NOMO-1 treated with DMSO at 0.1 percent for 48 hours (cell line): ENCODE measurements at regions not wholly inside any gene's neighbourhood (a gene's known extent, or its start where the extent isn't known, plus 50 kb on each side); places are given as distances from the start of the nearest gene placed in this dataset.

Experiments
- DNase-seq: peaks from one replicate; lab custom pipeline; 2025; ENCODE audit not compliant: unreplicated experiment; lab: John Stamatoyannopoulos, UW

DNA sequence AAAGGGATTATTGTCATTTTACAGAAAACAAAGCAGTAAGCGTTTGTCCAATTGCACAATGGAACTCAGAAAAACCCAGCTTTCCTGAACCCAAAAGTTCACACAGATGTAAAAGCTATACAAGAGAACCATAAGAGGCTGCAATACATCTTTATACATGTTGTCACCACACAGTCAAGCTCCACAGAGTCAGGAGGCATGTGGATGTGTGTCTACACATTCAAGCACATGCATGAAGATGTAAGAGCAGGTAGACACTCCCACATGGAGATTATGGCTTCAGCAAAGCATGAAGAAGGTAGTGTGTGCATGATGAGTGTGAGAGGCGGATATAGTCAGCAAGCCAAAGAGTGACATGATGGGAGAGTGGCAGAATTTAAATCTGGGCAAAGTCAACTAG is 124.7 kb upstream of the THBS1 start:
- no peak for DNase-seq

DNA sequence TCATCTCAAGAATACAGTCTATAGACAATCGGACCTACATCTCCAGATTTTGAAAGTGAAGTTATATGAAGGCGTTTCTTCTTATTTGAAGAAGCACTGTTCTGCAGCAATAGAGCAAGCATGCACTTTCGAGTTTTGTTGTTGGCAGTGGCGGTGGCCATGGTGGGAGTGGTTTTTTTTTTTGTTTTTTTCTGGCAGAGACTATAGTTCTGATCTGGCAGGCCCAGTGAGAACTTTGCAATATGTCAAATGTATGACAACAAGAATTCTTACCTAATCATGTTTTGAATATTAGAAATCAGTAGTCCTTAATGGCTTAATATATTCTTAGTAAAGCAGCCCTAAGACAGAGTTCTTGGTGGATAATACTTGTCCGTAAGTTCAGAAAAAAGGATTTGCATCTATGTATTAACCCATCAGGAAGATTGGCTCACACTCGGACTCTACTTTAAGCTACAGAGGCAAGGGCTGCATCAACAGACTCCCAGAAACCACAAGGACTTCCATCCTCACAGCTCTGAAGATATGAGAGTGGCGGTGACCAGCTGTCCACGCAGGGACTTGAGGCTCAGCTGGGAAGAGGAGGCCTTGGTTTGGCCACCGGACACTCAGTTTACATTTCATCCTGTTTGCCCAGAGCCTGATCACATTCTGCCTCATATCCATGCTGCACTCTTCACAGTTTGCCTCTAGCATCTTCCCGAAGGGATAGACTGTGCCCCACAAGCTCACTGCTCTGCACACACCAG is 124.1 kb upstream of the THBS1 start:
- DNase-seq = no peak

DNA sequence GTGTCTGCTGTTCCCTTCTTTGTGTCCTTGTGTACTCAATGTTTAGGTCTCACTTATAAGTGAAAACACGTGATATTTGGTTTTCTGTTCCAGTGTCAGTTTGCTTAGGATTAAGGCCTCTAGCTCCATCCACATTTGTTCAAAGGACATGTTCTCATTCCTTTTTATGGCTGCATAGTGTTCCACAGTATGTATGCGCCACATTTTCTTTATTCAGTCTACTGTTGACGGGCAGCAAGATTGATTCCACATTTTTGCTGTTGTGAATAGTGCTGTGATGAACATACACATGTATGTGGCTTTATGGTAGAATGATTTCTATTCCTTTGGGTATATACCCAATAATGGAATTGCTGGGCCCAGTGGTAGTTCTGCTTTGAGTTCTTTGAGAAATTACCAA is 122.7 kb upstream of the THBS1 start:
- no peak for DNase-seq

DNA sequence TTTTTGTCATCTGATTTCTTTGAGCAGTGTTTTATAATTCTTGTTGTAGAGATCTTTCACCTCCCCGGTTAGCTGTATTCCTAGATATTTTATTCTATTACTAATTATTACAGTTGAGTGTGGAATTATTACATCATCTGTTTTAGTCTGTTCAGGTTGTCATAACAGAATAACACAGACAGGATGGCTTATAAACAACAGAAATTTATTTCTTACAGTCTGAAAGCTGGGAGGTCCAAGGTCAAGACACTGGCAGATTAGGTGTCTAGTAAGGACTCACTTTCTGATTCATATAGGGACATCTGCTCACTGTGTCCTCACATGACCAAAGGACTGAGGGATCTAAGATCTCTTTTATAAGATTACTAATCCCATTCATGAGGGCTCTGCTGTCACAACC is 121.3 kb upstream of the THBS1 start:
- DNase-seq = no peak

DNA sequence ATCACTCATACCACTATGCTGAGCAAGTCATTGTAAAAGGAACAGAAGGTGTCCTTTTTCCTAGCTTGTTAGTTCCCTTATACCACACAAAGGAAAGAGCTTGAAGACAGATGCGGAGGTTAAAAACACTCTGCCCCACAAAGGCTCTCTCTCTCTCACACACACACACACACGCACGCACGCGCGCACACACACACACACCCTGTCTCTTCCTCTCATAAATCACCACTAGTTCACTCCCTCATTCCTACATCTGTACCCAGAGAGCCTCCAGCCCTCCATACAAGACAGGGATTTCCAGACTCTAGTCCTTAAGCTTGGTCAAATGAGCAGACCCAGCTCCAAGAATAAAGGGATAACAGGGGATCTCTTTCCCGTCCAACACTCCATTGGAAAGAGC is 120.1 kb upstream of the THBS1 start:
- no peak for DNase-seq

DNA sequence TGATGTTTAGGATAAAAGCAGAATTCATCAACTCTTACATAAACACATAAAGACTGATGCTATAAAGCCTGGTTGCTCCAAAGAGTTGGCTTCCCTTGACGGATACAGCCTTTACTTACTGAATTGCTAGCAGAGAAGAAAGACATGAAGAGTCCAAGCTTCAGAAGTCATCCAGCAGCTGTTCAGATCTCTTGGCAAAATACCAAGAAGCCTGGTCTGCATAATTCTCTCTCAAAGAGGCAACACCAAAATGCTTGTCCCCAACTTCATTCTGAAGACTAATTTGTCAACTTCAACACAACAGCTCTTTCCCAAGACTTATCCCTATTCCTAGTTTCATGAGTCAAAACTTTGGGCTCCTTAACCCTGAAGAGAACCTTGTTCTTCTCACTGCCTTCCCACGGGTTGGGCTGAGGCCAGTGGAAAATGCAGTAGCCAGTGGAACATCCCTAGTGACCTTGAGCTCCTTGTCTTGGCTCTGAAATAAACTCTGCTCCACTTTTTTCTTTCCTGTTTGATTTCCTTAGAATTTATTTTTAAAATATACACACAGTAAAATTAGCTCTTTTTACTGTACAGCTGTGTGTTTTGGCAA is 119.2 kb upstream of the THBS1 start:
- no peak for DNase-seq

DNA sequence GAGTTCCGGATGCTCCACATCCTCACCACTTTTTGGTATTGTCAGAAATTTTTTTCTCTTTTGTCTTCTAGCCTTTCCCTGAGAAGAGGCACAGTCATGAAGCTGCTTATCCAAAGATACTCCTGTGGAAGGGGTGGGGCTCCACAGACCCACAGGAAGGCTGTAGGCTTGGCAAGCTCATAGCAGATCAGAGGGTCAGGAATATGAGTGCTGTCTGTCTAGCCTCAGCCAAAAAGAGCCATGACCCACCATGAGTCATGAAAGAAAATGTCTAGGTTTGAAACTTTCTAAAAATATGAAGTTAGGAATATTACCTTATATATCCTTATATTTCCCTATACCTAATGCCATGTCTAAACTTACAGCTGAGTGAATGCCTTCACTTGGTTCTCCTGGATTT is 118.2 kb upstream of the THBS1 start:
- no peak for DNase-seq

DNA sequence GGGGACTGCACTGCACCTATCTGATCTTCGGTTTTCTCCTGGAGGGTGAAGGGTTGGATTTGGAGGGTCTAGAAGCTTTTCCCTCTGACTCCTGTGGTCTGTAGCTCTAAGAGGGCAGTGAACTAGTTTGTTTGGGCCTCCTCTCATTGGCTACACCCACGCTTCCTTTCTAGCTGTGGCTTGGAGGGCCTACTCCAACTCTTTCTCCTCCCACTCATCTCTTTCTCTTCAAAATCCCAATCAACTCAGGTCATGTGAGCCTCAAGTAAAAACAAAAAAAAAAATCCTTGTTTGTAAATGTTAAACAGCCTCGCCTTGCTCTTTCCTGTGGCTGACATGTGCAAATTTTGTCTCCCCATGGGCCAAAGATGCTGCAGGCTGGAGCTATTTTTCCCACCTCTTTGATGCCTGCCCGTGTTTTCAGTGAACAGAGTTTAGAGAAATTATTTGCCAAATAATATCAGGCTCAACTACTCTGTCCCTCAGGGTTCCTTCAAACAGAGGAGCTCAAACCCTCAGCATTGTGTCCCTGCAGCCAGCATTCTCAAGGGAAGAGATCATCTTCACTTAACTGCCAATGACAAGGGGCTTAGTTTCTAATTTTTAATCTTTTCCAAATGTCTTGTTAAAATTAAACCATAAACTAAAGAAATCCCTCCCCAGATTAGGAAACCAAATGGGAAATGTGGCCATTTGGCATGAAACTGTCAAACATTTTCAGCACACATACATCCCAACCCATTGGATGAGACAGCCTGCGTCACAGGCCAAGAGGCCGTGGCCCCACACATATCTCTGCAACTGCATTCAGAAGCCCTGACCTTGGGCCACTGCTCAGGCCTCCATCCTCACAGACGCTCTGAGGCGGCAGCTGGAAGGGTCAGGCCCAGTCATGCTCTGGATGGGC is 114.8 kb upstream of the THBS1 start:
- DNase-seq = no peak

DNA sequence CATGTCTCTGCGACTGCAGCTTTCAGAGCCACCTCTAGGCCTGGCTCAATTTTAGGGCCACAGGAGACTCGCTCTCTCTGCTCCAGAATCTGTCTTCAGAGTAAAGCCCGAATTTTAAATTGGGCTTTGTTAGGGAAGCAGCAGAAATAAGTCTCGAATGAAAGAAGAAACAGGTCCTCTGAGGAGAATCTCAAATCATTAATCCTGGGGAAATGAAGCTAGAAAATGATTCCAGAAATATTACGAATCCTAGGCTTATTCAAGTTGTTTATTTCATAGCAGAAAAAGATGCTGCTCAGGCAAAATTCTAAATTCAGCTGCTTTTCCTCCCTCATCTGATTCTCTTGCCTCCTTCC is 114.2 kb upstream of the THBS1 start:
- DNase-seq = no peak

DNA sequence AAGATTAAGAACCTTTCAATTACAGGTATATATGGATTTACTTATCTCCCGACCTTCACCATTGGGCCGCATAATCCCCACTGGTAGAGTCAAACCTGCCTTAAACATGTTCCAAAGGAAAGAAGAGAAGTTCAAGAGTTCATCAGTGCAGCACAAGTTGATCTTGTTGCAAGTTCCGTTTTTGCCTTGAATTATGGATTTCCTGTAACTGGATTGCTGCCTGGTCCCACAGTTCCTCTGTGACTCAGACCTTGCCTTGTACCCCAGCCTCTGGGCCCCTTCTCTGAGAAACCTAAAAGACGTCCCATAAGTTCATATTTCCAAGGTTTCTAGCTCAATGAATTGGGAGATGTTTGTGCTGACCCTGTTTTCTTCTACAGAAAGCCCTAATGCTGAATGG is 112.5 kb upstream of the THBS1 start:
- DNase-seq = peak; percentile 95

DNA sequence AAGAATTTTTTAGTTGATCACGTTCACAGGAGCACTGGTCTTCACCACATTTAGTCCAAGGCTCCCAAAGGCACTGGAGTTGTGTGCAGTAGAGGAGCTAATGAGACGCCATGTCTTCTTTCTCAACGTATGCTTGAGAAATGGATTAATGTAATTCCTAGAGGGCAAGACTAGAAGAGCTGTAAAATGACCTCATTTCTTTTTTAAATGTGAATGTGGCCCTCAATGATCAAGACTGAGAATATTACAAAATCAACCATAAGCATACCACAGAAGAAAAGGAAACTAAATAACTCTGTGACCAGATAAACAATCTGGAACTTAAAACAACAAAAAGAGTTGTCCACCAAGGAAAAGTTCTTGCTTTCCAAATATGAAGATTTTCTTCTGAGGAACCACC is 112.1 kb upstream of the THBS1 start:
- DNase-seq = peak; percentile 52

DNA sequence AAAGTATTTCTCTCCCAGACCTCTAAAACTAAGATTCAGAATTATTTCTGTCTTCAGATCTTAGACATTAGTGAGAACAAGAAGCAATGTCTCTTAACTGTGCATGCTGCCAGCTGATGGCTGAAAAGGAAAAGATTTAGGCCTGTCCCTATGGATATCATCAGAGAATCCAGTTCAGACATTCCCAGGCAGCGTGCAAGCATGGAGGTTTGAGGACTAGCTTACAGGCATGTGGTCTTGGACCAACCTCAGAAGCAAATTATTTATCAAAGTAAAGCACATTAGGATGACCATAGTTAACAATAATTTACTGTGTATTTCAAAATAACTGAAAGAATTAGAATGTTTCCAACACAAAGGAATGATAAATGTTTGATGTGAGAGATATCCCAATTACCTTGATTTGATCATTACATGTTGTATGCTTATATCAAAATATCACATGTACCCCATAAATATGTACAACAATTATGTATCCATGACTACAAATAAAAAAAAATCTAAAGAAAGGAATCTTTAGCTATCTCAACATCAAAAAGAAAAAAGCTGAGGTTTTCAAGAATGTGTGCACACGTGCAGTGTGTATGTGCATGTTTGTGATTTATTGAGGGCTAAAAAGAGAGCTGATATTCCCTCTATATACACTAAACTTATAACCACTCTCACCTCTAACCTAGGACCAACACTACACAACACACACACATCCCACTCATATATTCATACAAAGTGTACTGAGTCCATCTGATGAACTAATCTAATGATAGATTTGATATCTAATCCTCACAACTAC is 108.9 kb upstream of the THBS1 start:
- no peak for DNase-seq

DNA sequence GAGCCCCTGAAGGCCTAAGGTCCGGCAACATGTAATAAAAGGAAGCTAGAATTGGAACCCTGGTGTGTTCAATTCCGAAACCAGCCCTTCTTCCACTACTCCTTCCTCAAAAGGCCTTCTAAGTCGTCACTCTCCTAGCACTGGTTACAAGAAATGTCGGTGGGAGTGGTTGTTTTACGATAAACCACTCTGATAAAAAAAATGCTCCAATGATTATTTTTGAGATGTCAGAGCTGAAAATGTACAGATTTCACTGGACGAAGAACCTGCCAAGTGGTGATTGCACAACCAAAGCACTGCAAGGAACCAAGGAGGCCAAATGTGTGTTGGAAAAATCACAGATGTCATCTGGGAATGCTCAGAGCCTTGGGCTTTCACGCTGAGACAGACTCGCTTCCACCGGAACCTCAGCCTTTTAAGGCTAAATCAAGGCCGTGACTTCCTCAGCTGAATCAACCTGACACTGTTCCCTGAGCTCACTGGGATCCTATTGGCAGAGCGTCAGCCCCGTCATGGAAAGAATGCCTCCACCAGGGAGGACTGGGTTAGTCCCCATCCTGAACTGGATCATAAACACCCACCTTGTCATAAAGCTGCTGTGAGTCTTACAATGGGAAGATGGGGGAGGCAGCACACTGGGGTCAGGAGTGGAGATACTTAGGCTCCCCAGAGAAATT is 108.1 kb upstream of the THBS1 start:
- DNase-seq = peak; percentile 66

DNA sequence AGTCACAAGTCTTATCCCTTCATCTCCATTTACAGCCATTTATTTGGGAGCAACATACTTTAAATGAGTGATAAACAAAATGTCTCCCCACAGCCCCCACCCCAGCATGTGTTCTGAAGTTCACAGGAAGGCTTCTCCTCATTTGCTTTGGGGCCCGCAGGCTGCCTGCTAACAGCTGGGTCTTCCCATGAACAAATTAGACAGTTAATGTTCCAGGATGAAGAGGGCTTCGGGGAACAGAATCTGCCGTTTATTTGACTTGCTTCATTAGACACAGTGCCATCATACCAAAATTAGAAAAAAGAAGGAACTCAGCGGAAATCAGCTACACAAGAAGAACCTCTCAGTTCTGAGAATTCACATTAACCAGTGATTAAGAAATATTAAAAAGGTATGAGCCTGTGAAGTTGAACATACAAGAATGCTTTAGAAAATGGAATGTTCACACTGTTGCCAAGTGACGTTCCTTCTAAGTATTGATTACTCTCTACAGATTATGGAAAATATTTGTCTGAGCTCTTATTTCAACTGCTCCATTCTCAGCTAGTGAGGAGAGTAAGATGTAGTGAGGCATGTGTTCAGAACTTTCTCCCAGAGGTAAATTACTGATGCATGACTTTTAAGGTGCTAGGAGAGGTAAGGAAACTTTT is 107.5 kb upstream of the THBS1 start:
- DNase-seq = peak; percentile 22

DNA sequence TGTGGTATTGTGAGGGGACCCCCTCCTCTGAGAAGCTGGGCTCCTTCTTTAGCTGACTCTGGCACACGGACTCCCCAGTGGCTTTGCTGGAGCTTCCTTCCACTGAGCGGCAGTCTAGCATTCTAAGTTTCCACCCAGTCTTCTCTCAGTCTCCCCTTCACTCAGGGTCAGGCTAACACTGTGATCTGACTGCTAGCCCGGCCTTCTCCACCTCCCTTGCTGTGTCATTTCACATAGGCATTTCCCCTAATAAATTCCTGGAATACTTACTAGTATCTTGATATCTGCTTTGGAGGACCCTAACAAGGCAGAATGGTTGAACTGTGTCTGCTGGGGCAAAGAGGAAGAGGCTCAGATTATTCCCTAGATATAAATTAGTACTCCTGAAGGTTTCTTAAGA is 106.2 kb upstream of the THBS1 start:
- no peak for DNase-seq

DNA sequence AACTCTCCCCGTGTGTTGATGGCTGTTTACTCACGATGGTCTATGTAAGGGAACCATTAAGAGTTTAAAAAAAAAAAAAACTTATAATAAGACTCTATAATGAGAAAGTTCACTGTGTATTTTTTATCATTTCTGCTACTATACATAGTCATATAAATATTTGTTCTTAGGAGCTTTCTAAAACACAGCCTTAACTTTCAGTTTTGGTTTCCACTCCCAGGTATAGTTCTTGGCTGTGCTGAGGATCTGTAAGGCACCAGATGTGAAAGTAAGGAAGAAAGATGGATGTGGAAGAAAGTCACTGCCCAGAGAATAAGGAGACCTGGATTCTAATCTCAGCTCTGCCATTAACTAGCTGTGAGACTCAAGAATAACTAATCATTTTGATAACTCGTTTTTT is 101.9 kb upstream of the THBS1 start:
- DNase-seq = no peak

DNA sequence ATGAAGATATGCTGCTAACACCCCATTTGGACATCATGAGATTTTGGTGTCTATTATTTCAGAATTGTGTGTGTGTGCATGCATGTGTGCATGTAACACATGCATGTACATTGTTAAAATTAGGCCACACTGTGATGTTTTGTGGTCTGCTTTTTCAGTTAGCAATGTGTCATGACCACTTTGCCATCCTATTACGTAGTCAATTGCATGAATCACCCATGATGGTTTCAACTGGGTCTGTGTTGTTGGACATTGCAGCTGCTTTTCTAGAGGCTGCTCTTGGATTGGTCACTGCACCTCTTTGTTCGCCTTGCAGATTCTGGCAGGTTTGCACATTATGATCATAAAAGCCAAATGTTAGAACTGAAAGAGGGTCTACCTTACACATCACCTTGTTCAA is 101.0 kb upstream of the THBS1 start:
- DNase-seq = no peak

DNA sequence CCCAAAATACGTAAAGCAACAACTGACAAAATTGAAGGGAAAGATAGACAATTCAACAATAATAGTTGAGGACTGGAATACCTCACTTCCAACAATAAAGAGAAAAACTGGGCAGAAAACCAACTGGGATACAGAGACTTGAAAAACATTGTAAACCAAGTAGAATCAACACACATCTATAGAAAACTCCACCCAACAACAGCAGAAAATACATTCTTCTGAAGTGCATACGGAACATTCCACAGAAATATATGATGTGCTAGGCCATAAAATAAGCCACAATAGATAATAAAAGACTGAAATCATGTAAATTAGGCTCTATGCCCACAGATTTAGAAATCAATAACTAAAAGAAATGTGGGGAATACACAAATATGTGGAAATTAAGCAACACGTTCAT is 98.4 kb upstream of the THBS1 start:
- no peak for DNase-seq

DNA sequence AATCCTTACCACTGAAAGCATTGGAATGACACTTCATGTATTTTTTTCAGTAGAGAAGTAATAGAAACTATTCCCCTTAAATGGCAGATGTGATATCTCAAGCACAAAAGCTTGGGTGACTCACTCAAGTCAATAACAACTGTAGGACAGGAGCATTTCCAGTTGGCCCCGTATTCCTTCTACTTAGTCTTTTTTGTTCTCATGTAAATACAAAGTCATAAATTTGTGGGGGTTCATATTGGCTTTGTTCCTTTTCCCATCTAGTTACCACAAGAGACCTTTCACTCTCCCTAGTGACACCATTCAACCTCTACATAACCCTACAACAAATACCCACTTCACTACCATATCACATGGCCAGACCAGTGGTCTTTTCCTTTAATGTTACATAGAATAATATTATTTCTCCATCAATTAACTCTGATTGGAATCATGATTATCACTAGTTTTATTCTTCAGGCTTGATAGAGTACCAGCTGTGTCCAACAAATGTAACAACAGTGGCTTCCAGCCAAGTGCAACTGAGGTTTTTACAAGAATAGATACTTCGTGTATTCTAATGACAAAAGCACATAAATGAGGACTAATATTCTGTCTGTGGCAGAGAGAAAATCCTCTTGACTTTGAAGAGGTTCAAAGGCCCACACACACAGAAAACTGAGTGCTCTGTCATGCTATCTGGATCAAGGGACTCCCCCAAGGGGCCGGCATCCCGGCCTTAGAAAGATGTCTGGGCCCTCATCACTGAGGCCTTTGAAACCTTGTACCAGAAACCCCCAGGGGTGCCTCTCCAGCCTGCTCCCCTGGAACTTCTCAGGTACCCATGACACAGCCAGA is 94.0 kb upstream of the THBS1 start:
- DNase-seq = no peak

DNA sequence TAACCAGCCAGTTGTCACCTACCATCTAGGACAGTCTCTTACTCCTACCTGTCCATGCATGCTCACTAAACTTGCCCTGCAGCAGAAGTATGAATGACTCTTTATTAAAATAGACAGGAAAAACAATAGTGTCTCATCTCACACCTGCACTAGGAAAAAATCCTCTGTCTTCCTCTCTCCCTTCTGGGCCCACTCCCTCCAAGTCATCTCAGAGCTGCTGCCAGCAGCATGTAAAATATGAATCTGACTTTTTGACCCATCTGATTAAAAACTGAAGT is 93.5 kb upstream of the THBS1 start:
- DNase-seq = no peak
